ENCODE measurements at regions not wholly inside any gene's neighbourhood (a gene's known extent, or its start where the extent isn't known, plus 50 kb on each side); places are given as distances from the start of the nearest gene placed in this dataset.

GRCh38 chr6:165976684-165977083 is 191.0 kb downstream of the TBXT start:
- H4K20me1 ChIP-seq (replicated peaks; ENCODE audit: insufficient read depth): no peaks in the 10 kb centered on the region
- no peak overlapping the region for H2AFZ ChIP-seq
- H3K4me1 ChIP-seq (ENCODE audit: insufficient read depth): peaks cover 10% of the 10 kb centered on the region
- no peak overlapping the region for H3K4me2 ChIP-seq
- Mint-ChIP-seq H3K36me3 (ENCODE audit: low read depth) (no peaks in the 10 kb centered on the region), H3K4me3 (no peak overlapping the region), H3K27me3 (ENCODE audit: insufficient read depth, low read depth, poor library complexity) (no peaks in the 10 kb centered on the region), H3K9me3 (no peaks in the 10 kb centered on the region; the same call in 2 of the 3 replicates), H3K4me1 (peaks cover 14% of the 10 kb centered on the region; the same call in 2 of the 3 replicates), H3K27ac (no peak overlapping the region)
- no peaks in the 10 kb centered on the region for H3K9me2 ChIP-seq (ENCODE audit: insufficient read depth)
- peak; percentile 69 for ATAC-seq
- TF ChIP-seq STAT1 (IDR thresholded peaks at IDR 0.05; ENCODE audit: unreplicated experiment) (no peak), CTCF (conservative IDR thresholded peaks at IDR 0.05; ENCODE audit: low read depth in 2 of 2) (peak in 1 of 2 experiments; percentile 20; a peak in 1 of 4 replicates)
- H3K4me3 ChIP-seq: no peak overlapping the region
- peak; percentile 8 for DNase-seq (ENCODE audit: low spot score)
- H3K27ac ChIP-seq (ENCODE audit: low read depth): no peak overlapping the region
- H3K36me3 ChIP-seq (ENCODE audit: insufficient read depth): no peaks in the 10 kb centered on the region
- no peaks in the 10 kb centered on the region for H3F3A ChIP-seq (replicated peaks; ENCODE audit: low read depth)
- H3K27me3 ChIP-seq (ENCODE audit: insufficient read depth): peaks cover 4% of the 10 kb centered on the region; the same call in 1 of the 2 replicates
- H3K79me2 ChIP-seq (replicated peaks; ENCODE audit: insufficient read depth): no peaks in the 10 kb centered on the region

- H3K27me3 ChIP-seq (ENCODE audit: insufficient read depth): no peaks in the 10 kb centered on the region
- no peaks in the 10 kb centered on the region for H3K79me2 ChIP-seq (replicated peaks; ENCODE audit: insufficient read depth)
- H4K20me1 ChIP-seq (replicated peaks; ENCODE audit: insufficient read depth): no peaks in the 10 kb centered on the region
- Mint-ChIP-seq H3K4me3 (no peak overlapping the region), H3K27me3 (ENCODE audit: insufficient read depth, low read depth, poor library complexity) (no peaks in the 10 kb centered on the region), H3K4me1 (peaks cover 2% of the 10 kb centered on the region; the same call in 1 of the 3 replicates), H3K36me3 (ENCODE audit: low read depth) (no peaks in the 10 kb centered on the region), H3K9me3 (no peaks in the 10 kb centered on the region; the same call in 2 of the 3 replicates), H3K27ac (no peak overlapping the region)
- H3K9me2 ChIP-seq (ENCODE audit: insufficient read depth): no peaks in the 10 kb centered on the region
- no peaks in the 10 kb centered on the region for H3K36me3 ChIP-seq (ENCODE audit: insufficient read depth)
- no peak overlapping the region for H3K27ac ChIP-seq (ENCODE audit: low read depth)
- H3K4me2 ChIP-seq: no peak overlapping the region
- H2AFZ ChIP-seq: no peak overlapping the region
- DNase-seq (ENCODE audit: low spot score) (no peak), ATAC-seq (no peak)
- no peaks in the 10 kb centered on the region for H3F3A ChIP-seq (replicated peaks; ENCODE audit: low read depth)
- no peaks in the 10 kb centered on the region for H3K4me1 ChIP-seq (ENCODE audit: insufficient read depth)
- no peak overlapping the region for H3K4me3 ChIP-seq
- TF ChIP-seq EZH2phosphoT487 (IDR thresholded peaks at IDR 0.05; ENCODE audit: unreplicated experiment): no peak
- TF ChIP-seq ZNF462 (CRISPR knock-in tag; IDR thresholded peaks at IDR 0.05): no peak
- no peak for TF ChIP-seq CREB1 (CRISPR knock-in tag; IDR thresholded peaks at IDR 0.05; ENCODE audit: low read depth)
- no peak for TF ChIP-seq ETS1 (IDR thresholded peaks at IDR 0.05)
- no peak for TF ChIP-seq ZNF114 (CRISPR knock-in tag; IDR thresholded peaks at IDR 0.05)
- TF ChIP-seq NANOG (IDR thresholded peaks at IDR 0.05; ENCODE audit: borderline replicate concordance): no peak
- no peak for TF ChIP-seq JUNB (IDR thresholded peaks at IDR 0.05; ENCODE audit: unreplicated experiment)
- TF ChIP-seq EZH2 (IDR thresholded peaks at IDR 0.05; ENCODE audit: low read depth, unreplicated experiment): no peak
- no peak for TF ChIP-seq CTCF (conservative IDR thresholded peaks at IDR 0.05; ENCODE audit: low read depth in 2 of 2)
- no peak for TF ChIP-seq POLR2AphosphoS5 (IDR thresholded peaks at IDR 0.05; ENCODE audit: low read depth)
These were observed 192.8 kb downstream of the TBXT start for GRCh38 chr6:165974817-165975216.

Measured in GM23338 (cell line).